ENCODE measurements at regions not wholly inside any gene's neighbourhood (a gene's known extent, or its start where the extent isn't known, plus 50 kb on each side); places are given as distances from the start of the nearest gene placed in this dataset.

DNA sequence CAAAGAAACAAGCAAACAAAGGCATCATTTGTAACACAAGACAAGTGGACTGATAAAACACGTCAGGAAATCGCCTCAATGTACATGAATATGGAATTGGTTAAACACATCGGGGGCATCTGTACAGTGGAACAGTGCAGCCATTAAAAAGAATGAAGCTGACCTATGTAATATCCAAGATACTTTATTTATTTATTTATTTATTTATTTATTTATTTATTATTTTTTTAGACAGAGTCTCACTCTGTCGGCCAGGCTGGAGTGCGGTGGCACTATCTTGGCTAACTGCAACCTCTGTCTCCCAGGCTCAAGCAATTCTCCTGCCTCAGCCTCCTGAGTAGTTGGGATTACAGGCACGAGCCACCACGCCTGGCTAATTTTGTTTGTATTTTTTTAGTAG, 75.4 kb upstream of the SLC45A1 start:
- no peak for DNase-seq (ENCODE audit: low read depth)
- TF ChIP-seq, protein P1, sequence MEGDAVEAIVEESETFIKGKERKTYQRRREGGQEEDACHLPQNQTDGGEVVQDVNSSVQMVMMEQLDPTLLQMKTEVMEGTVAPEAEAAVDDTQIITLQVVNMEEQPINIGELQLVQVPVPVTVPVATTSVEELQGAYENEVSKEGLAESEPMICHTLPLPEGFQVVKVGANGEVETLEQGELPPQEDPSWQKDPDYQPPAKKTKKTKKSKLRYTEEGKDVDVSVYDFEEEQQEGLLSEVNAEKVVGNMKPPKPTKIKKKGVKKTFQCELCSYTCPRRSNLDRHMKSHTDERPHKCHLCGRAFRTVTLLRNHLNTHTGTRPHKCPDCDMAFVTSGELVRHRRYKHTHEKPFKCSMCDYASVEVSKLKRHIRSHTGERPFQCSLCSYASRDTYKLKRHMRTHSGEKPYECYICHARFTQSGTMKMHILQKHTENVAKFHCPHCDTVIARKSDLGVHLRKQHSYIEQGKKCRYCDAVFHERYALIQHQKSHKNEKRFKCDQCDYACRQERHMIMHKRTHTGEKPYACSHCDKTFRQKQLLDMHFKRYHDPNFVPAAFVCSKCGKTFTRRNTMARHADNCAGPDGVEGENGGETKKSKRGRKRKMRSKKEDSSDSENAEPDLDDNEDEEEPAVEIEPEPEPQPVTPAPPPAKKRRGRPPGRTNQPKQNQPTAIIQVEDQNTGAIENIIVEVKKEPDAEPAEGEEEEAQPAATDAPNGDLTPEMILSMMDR (conservative IDR thresholded peaks at IDR 0.05; ENCODE audit: low read depth, low read length): no peak
- H3K4me3 ChIP-seq (ENCODE audit: low read depth, low read length): no peak overlapping the region

DNA sequence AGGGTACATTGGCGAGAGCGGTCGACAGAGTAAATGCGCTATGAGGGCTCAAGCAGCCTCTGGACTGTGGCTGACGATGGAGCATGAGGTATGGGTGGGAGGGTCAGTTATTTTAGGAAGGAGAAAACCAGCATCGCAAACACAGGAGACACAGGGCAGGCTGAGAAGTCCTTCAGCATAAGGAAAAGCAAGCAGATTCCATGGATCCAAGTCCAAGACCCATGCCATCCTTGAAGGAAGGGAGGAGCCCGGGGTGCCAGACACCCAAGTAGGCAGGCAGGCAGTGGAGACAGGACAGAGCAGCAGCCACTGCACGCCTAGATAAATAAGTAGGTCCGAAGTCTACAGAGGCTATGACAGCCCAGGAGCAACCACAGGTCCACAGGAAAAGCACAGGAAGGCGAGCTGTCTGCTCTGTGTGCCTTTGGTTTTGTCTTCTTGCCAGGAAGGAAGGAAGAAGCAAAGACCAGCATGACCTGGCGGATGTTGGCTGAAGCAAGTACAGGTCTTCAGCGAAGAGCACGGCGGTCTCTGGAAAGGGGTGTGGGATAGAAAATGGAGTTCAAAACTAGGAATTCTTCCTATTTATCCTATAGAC, 76.4 kb upstream of the SLC45A1 start:
- TF ChIP-seq, protein P1 (conservative IDR thresholded peaks at IDR 0.05; ENCODE audit: low read depth, low read length): no peak
- no peak overlapping the region for H3K4me3 ChIP-seq (ENCODE audit: low read depth, low read length)
- DNase-seq (ENCODE audit: low read depth): no peak

DNA sequence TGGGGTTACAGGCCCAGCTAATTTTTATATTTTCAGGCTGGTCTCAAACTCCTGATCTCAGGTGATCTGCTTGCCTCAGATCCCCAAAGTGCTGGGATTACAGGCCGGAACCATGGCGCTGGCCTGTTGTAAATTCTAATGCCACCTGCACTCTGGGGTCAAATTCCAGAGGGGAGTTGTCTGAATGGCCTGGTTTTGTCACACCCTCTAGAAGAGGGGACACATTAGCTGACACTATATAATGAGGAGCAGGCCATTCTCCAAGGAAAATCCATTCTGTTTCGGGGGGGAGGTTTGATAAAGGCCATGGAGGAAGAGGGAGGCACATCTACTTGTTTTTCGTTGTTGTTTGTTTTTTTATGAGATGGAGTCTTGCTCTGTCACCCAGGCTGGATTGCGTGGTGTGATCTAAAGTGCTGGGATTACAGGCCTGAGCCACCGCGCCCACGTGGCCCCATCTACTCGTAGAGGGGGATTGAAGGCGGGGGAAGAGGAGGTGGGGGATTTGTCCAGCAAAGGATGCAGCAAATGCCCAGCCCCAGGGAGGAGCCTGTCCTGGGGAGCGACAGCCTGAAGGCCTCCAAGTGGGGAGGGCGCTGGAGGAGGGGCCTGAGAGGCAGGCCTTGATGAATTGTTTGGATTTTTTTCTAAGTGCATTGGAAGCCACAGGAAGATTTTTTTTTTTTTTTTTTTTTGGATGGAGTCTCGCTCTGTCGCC, 78.4 kb upstream of the SLC45A1 start:
- TF ChIP-seq, protein P1 (conservative IDR thresholded peaks at IDR 0.05; ENCODE audit: low read depth, low read length): no peak
- no peak overlapping the region for H3K4me3 ChIP-seq (ENCODE audit: low read depth, low read length)
- peak; percentile 34 for DNase-seq (ENCODE audit: low read depth)

DNA sequence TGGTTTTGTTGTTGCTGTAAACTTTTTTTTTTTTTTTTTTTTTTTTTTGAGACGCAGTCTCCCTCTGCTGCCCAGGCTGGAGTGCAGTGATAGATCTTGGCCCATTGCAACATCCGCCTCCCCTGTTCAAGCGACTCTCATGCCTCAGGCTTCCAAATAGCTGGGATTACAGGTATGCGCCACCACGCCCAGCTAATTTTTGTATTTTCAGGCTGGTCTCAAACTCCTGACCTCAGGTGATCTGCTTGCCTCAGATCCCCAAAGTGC, 78.9 kb upstream of the SLC45A1 start:
- no peak overlapping the region for H3K4me3 ChIP-seq (ENCODE audit: low read depth, low read length)
- TF ChIP-seq, protein P1 (conservative IDR thresholded peaks at IDR 0.05; ENCODE audit: low read depth, low read length): peak; percentile 63
- peak; percentile 79 for DNase-seq (ENCODE audit: low read depth)

DNA sequence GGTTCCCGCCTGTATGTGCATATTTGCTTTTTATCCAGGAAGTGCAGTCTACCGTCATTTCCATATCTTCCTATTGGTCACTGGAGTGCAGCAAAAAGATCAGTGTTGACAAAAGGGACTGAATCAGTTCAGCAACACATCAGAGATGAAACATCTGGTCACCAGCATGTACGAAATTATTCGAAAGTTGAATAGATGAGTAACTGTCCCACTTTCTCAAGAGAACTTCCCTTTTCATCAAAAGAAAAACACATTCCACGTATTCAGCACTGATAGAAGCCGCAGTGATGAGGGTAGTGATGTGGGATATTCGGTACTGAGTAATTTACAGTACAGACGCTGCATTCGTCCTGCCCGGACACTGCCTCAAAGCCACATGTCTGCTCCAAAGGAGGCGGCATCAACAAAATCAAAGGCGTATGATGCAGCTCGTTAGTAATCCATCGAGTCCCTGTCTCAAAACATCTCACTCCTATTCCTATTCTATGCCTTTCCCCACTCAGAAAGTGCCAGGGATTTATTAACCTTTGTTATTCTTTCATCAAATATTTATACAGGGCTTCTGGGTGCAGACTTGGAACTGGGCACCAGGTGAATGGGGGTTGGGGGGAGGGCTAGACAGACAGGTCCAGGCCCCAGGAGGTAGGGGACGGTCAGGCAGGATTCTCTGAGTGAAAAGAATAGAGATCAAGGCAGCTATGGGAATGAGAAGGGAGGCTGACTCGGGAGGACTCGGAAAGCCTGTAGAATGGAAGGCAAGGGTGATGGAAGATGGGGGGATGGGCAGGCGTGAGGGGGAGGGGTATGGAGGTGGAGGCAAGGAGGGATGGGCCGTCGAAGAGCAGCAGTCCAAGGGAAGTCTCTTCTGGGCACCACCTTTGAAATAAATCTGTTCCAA, 79.5 kb upstream of the SLC45A1 start:
- TF ChIP-seq, protein P1 (conservative IDR thresholded peaks at IDR 0.05; ENCODE audit: low read depth, low read length): no peak
- H3K4me3 ChIP-seq (ENCODE audit: low read depth, low read length): no peak overlapping the region
- DNase-seq (ENCODE audit: low read depth): peak; percentile 94

DNA sequence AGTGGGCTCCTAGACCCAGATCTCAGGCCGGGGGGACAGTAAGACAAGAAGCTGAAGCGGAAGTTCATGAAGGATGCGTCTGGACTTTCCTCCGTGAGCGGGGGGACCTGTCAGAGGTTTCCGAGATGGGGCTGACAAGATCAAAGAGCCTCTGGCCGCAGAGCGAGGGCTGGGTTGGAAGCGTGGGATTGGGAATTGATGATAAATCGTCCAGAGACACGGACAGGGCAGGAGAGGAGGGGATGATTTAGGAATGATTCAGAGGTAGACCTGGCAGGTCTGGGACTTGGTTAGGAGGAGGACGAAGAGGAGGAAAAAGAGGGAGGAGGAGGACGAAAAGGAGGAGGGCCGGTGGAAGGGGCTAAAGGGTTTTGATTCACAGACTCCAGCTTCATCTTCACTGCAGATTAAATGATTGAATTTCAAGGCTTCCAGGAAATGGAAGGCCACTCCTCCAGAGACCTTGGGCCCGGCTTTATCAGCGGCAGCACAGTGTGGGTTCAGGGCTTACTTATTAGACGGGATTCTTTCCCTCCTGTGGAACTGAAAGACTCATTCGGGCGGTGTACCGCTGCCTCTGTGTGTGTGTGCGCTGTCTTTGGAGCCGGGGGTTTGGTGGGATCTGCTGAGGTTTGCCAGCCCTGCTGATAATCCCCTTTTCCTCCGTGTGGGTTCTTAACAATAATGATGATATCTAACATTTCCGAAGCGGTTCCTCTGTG, 85.7 kb upstream of the SLC45A1 start:
- TF ChIP-seq, protein P1 (conservative IDR thresholded peaks at IDR 0.05; ENCODE audit: low read depth, low read length): no peak
- H3K4me3 ChIP-seq (ENCODE audit: low read depth, low read length): no peak overlapping the region
- peak; percentile 28 for DNase-seq (ENCODE audit: low read depth)
